ENCODE measurements at regions not wholly inside any gene's neighbourhood (a gene's known extent, or its start where the extent isn't known, plus 50 kb on each side); places are given as distances from the start of the nearest gene placed in this dataset.

DNA sequence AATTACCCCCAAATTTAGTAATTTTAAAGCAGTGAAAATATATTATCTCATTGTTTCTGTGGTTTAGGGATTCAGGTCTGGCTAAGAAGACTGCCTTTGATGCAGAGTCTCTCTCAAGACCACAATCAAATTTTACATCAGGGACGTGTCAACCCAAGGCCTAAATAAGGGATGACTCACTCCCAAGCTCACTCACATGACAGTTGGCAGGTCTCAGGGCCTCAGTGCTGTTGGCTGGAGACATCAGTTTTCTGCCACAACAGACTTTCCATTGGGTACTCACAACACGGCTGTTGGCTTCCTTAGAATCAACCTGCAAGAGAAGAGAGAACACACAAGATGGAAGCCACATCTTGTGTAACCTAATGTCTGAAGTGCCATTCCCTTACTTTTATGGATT, 377.3 kb downstream of the FAM181B start:
- Histone ChIP-seq H3K4me3 (no peak overlapping the region), H2AFZ (no peak overlapping the region), H3K9me2 (replicated peaks; ENCODE audit: insufficient read depth) (no peaks in the 10 kb centered on the region), H3K4me1 (ENCODE audit: insufficient read depth) (no peaks in the 10 kb centered on the region), H4K20me1 (ENCODE audit: insufficient read depth, poor library complexity, severe bottlenecking) (no peaks in the 10 kb centered on the region), H3K9me3 (ENCODE audit: low read depth) (no peaks in the 10 kb centered on the region), H3K4me2 (no peak overlapping the region), H3K79me2 (no peaks in the 10 kb centered on the region), H3K27ac (no peak overlapping the region), H3K36me3 (replicated peaks; ENCODE audit: insufficient read depth, low read depth) (no peaks in the 10 kb centered on the region), H3K27me3 (no peaks in the 10 kb centered on the region)
- no peak for TF ChIP-seq EZH2 (IDR thresholded peaks at IDR 0.05; ENCODE audit: borderline replicate concordance)
- TF ChIP-seq CTCF (IDR thresholded peaks at IDR 0.05; ENCODE audit: poor library complexity), result no peak
- 67% methylated on average over 2 of the region's 2 CpGs for whole genome bisulfite sequencing (ENCODE audit: low lambda C conversion rate, missing lambda C conversion rate)
- DNase-seq (ENCODE audit: low spot score), result no peak

- Histone ChIP-seq H2AFZ (no peak overlapping the region), H3K27me3 (no peaks in the 10 kb centered on the region), H3K4me1 (ENCODE audit: insufficient read depth) (no peaks in the 10 kb centered on the region), H3K27ac (no peak overlapping the region), H3K9me3 (ENCODE audit: low read depth) (no peaks in the 10 kb centered on the region), H3K36me3 (replicated peaks; ENCODE audit: insufficient read depth, low read depth) (no peaks in the 10 kb centered on the region), H3K79me2 (no peaks in the 10 kb centered on the region), H3K4me2 (no peak overlapping the region), H3K4me3 (no peak overlapping the region), H4K20me1 (ENCODE audit: insufficient read depth, poor library complexity, severe bottlenecking) (no peaks in the 10 kb centered on the region), H3K9me2 (replicated peaks; ENCODE audit: insufficient read depth) (no peaks in the 10 kb centered on the region)
- TF ChIP-seq EZH2phosphoT487 (IDR thresholded peaks at IDR 0.05; ENCODE audit: low read depth, severe bottlenecking, unreplicated experiment) (no peak), EZH2 (IDR thresholded peaks at IDR 0.05; ENCODE audit: borderline replicate concordance) (no peak), CTCF (IDR thresholded peaks at IDR 0.05; ENCODE audit: poor library complexity) (no peak)
- no peak for DNase-seq (ENCODE audit: low spot score)
- 87% methylated on average over 5 of the region's 5 CpGs for WGBS (ENCODE audit: low lambda C conversion rate, missing lambda C conversion rate)
Observed at GRCh38 chr11:82355313-82355823, 378.3 kb downstream of the FAM181B start.

GRCh38 chr11:82326853-82327252, 406.8 kb downstream of the FAM181B start:
- Histone ChIP-seq H3K9me2 (replicated peaks; ENCODE audit: insufficient read depth) (no peaks in the 10 kb centered on the region), H3K79me2 (no peaks in the 10 kb centered on the region), H3K4me2 (no peak overlapping the region), H3K9me3 (ENCODE audit: low read depth) (no peaks in the 10 kb centered on the region), H3K4me1 (ENCODE audit: insufficient read depth) (no peaks in the 10 kb centered on the region), H2AFZ (no peak overlapping the region), H3K4me3 (no peak overlapping the region), H3K27me3 (no peaks in the 10 kb centered on the region), H3K27ac (no peak overlapping the region), H4K20me1 (ENCODE audit: insufficient read depth, poor library complexity, severe bottlenecking) (no peaks in the 10 kb centered on the region), H3K36me3 (replicated peaks; ENCODE audit: insufficient read depth, low read depth) (no peaks in the 10 kb centered on the region)
- no peak for TF ChIP-seq CTCF (IDR thresholded peaks at IDR 0.05; ENCODE audit: poor library complexity)
- DNase-seq (ENCODE audit: low spot score), result no peak
- 88% methylated on average over 3 of the region's 3 CpGs for WGBS (ENCODE audit: low lambda C conversion rate, missing lambda C conversion rate)

DNA sequence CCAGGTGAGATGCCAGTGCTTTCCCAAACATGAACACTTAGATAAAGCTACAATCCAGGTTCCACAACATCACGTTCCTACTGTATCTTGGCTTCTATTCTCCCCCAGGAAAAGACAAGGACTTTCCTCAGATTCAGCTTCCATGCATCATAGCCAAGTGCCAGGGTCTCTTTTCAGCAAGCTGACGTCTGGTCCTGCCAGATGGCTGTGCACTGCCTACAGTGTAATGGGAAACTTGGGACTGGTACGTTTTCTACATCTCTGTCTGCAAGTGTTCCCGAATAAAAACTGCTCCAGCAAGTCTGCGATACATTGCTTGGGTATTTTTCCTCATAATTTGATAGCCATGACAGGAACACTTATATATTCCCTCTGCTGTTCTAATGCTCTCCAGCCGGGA, 412.5 kb downstream of the FAM181B start:
- no peaks in the 10 kb centered on the region for H3K4me1 ChIP-seq (ENCODE audit: insufficient read depth)
- H3K4me3 ChIP-seq, result no peak overlapping the region
- DNase-seq (ENCODE audit: low spot score), result no peak
- no peaks in the 10 kb centered on the region for H3K9me2 ChIP-seq (replicated peaks; ENCODE audit: insufficient read depth)
- H3K36me3 ChIP-seq (replicated peaks; ENCODE audit: insufficient read depth, low read depth), result no peaks in the 10 kb centered on the region
- no peak overlapping the region for H3K4me2 ChIP-seq
- no peak overlapping the region for H2AFZ ChIP-seq
- no peaks in the 10 kb centered on the region for H4K20me1 ChIP-seq (ENCODE audit: insufficient read depth, poor library complexity, severe bottlenecking)
- WGBS (ENCODE audit: low lambda C conversion rate, missing lambda C conversion rate), result 80% methylated on average over 6 of the region's 6 CpGs
- H3K27me3 ChIP-seq, result no peaks in the 10 kb centered on the region
- no peak overlapping the region for H3K27ac ChIP-seq
- no peaks in the 10 kb centered on the region for H3K9me3 ChIP-seq (ENCODE audit: low read depth)
- TF ChIP-seq EZH2 (IDR thresholded peaks at IDR 0.05; ENCODE audit: borderline replicate concordance) (no peak), EZH2phosphoT487 (IDR thresholded peaks at IDR 0.05; ENCODE audit: low read depth, severe bottlenecking, unreplicated experiment) (no peak), CTCF (IDR thresholded peaks at IDR 0.05; ENCODE audit: poor library complexity) (no peak)
- H3K79me2 ChIP-seq, result no peaks in the 10 kb centered on the region
